Body of pancreas (tissue), 4 donors: ENCODE measurements at regions not wholly inside any gene's neighbourhood (a gene's known extent, or its start where the extent isn't known, plus 50 kb on each side); places are given as distances from the start of the nearest gene placed in this dataset.

Experiments
- ATAC-seq: fragments of 150-250 bp; one replicate; pipeline ENCODE4 v1.9.1; 2016
- DNase-seq, 4 donors: peaks; one replicate each; pipeline ENCODE4 v3.0.0-alpha.2; 2019
- H3K27ac ChIP-seq, 4 donors: fragments of 200-600 bp; sonication (generic); 1 replicate in 3 of 4; 2 replicates in 1 of 4; pipeline versions ENCODE4 v1.5.1 to v1.6.1; 2016 to 2019; ENCODE audit warnings: mild to moderate bottlenecking in 1 of 4, mixed read lengths in 1 of 4, moderate library complexity in 1 of 4
- H3K27me3 ChIP-seq, 2 donors: fragments of 200-600 bp; sonication (generic); one replicate each; pipeline ENCODE4 v1.6.0; 2016; ENCODE audit warnings: mild to moderate bottlenecking in 1 of 2
- H3K36me3 ChIP-seq, 2 donors: fragments of 200-600 bp; sonication (generic); replicated peaks in 1 of 2; 2 replicates each; pipeline ENCODE4 v1.5.1; 2016; ENCODE audit warnings: low read depth in 2 of 2; ENCODE audit not compliant: insufficient read depth in 1 of 2
- H3K4me1 ChIP-seq: fragments of 200-600 bp; sonication (generic); one replicate; pipeline ENCODE4 v1.6.0; 2016
- H3K4me3 ChIP-seq, 2 donors: fragments of 200-600 bp; sonication (generic); 1 replicate in 1 of 2; 2 replicates in 1 of 2; pipeline ENCODE4 v1.5.1; 2016 to 2019
- H3K9me3 ChIP-seq, 3 donors: fragments of 200-600 bp; sonication (generic); 1 replicate in 2 of 3; 2 replicates in 1 of 3; pipeline ENCODE4 v1.5.1; 2016
- CTCF ChIP-seq, 7 experiments: fragments of 450-650 bp in 4 of 7; fragments of 200-600 bp in 3 of 7; sonication (generic) in 3 of 7; IDR thresholded peaks; one replicate each; pipeline ENCODE4 v1.5.1; 2016 to 2019; ENCODE audit warnings: antibody characterized with exemption in 7 of 7
- POLR2A ChIP-seq, 3 donors: fragments of 450-650 bp; IDR thresholded peaks; one replicate each; pipeline ENCODE4 v1.6.1; 2016; ENCODE audit warnings: antibody characterized with exemption in 3 of 3, mild to moderate bottlenecking in 2 of 3
- WGBS, 2 donors: methylation state at CpG; one replicate each; pipeline ENCODE4 v1.1.5; 2017; 5-methylcytosine and 5-hydroxymethylcytosine counted together
- intact Hi-C: fragments of 100-400 bp; cut with DNase I; formaldehyde crosslinking; loops from one replicate; pipeline ENCODE4 v1.15.1; 2023

GRCh38 chr6:134368670-134369069, 50.8 kb upstream of the SGK1 start:
- TF ChIP-seq POLR2A (IDR thresholded peaks at IDR 0.05) (no peak), CTCF (IDR thresholded peaks at IDR 0.05) (no peak)
- DNase-seq (no peak), ATAC-seq (no peak)
- Histone ChIP-seq H3K4me3 (no peak overlapping the region), H3K27me3 (no peaks in the 10 kb centered on the region), H3K36me3 (no peaks in the 10 kb centered on the region), H3K27ac (no peak overlapping the region), H3K9me3 (no peaks in the 10 kb centered on the region), H3K4me1 (peaks cover 6% of the 10 kb centered on the region)
- intact Hi-C loops = no loop called here
- 54 to 65% methylated on average over 2 of the region's 2 CpGs for WGBS, 2 donors
